Vagina (tissue), 2 donors: ENCODE measurements at regions not wholly inside any gene's neighbourhood (a gene's known extent, or its start where the extent isn't known, plus 50 kb on each side); places are given as distances from the start of the nearest gene placed in this dataset.

ENCODE experiments used
- POLR2A ChIP-seq, 2 donors: fragments of 450-650 bp; IDR thresholded peaks; one replicate each; pipeline ENCODE4 v1.6.1; 2017; ENCODE audit warnings: antibody characterized with exemption in 2 of 2, mild to moderate bottlenecking in 2 of 2, moderate library complexity in 2 of 2
- POLR2AphosphoS5 ChIP-seq, 2 donors: sonication (generic); formaldehyde crosslinking; IDR thresholded peaks; one replicate each; pipeline ENCODE4 v1.9.0; 2017; ENCODE audit warnings: antibody characterized with exemption in 2 of 2, mild to moderate bottlenecking in 2 of 2, low read depth in 1 of 2; ENCODE audit not compliant: insufficient read depth in 1 of 2
- TF ChIP-seq, protein P1 (sequence below), 3 experiments: fragments of 450-650 bp in 2 of 3; fragments of 200-600 bp in 1 of 3; sonication (generic) in 1 of 3; IDR thresholded peaks; one replicate each; pipeline ENCODE4 v1.5.1; 2017 to 2019; ENCODE audit warnings: antibody characterized with exemption in 3 of 3, mild to moderate bottlenecking in 2 of 3, moderate library complexity in 2 of 3

DNA sequence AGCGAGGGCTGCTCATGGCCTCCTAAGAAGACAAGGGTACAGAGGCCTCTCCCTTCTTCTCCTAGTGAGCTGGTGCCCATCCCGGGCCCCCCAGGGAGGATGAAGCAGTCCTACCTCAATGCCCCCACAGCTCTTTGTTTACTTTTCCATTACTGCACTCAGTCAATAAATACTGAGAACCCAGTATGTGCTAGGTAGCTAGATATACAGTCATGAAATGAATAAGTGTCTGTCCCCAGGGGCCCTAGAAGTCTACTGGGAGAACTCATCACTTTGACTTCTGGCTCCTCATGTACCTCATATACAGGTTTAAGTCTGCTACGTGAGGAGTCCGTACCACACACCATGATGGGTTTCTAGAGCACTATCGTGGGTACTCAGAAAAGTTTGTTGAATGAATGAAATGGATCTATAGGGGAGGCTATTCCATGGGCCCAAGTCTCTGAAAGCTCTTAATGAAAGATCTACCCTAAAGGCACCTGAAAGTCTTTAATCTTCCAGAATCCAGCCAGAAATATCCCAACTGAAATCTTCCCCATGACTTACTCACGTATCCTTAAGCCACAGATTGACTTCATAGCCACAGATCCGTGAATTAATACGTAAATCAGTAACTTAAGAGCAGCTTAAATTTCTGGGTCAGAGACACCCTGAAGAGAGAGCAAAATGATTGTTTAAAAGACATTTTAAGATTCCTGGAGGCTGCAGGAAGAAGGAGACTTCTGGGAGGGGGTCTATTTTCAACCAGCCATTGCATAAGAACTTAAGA is 51.6 kb upstream of the POMP start:
- TF ChIP-seq, protein P1, sequence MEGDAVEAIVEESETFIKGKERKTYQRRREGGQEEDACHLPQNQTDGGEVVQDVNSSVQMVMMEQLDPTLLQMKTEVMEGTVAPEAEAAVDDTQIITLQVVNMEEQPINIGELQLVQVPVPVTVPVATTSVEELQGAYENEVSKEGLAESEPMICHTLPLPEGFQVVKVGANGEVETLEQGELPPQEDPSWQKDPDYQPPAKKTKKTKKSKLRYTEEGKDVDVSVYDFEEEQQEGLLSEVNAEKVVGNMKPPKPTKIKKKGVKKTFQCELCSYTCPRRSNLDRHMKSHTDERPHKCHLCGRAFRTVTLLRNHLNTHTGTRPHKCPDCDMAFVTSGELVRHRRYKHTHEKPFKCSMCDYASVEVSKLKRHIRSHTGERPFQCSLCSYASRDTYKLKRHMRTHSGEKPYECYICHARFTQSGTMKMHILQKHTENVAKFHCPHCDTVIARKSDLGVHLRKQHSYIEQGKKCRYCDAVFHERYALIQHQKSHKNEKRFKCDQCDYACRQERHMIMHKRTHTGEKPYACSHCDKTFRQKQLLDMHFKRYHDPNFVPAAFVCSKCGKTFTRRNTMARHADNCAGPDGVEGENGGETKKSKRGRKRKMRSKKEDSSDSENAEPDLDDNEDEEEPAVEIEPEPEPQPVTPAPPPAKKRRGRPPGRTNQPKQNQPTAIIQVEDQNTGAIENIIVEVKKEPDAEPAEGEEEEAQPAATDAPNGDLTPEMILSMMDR (IDR thresholded peaks at IDR 0.05), result no peak
- no peak for TF ChIP-seq POLR2AphosphoS5 (IDR thresholded peaks at IDR 0.05; ENCODE audit: insufficient read depth in 1 of 2, low read depth in 1 of 2)
- TF ChIP-seq POLR2A (IDR thresholded peaks at IDR 0.05), result no peak
